GM18511 (cell line): ENCODE measurements at regions not wholly inside any gene's neighbourhood (a gene's known extent, or its start where the extent isn't known, plus 50 kb on each side); places are given as distances from the start of the nearest gene placed in this dataset.

Source experiments
- ATAC-seq: cut with Tn5 transposase; IDR thresholded peaks from one replicate; pipeline ENCODE4 v1.9.1; 2021; ENCODE audit warnings: mild to moderate bottlenecking, moderate library complexity; ENCODE audit not compliant: unreplicated experiment

- ATAC-seq, result no peak
These were observed 941.0 kb downstream of the KCNJ2 start for GRCh38 chr17:71110326-71110725.

- no peak for ATAC-seq
These were observed 942.1 kb downstream of the KCNJ2 start for GRCh38 chr17:71111460-71111859.

- ATAC-seq, result no peak
These were observed 942.6 kb downstream of the KCNJ2 start for GRCh38 chr17:71111934-71112333.

- no peak for ATAC-seq
These were observed 944.0 kb downstream of the KCNJ2 start for GRCh38 chr17:71113347-71113746.

GRCh38 chr17:71114911-71115668 lies 945.8 kb downstream of the KCNJ2 start:
- ATAC-seq, result no peak

GRCh38 chr17:71115669-71115972 lies 946.3 kb downstream of the KCNJ2 start:
- no peak for ATAC-seq

- ATAC-seq, result no peak
These were observed 948.1 kb downstream of the KCNJ2 start for GRCh38 chr17:71117466-71117865.

- no peak for ATAC-seq
These were observed 948.7 kb downstream of the KCNJ2 start for GRCh38 chr17:71118039-71118438.

GRCh38 chr17:71127416-71127815 lies 958.1 kb downstream of the KCNJ2 start:
- no peak for ATAC-seq

GRCh38 chr17:71142333-71142732 lies 973.0 kb downstream of the KCNJ2 start:
- no peak for ATAC-seq

GRCh38 chr17:71145486-71145885 lies 975.3 kb upstream of the SOX9 start:
- no peak for ATAC-seq

GRCh38 chr17:71147906-71148305 lies 972.9 kb upstream of the SOX9 start:
- no peak for ATAC-seq

GRCh38 chr17:71149607-71150006 lies 971.2 kb upstream of the SOX9 start:
- no peak for ATAC-seq

- no peak for ATAC-seq
These were observed 963.5 kb upstream of the SOX9 start for GRCh38 chr17:71157297-71157696.

GRCh38 chr17:71158437-71158836 lies 962.4 kb upstream of the SOX9 start:
- no peak for ATAC-seq

GRCh38 chr17:71163121-71163812 lies 957.6 kb upstream of the SOX9 start:
- ATAC-seq, result no peak

GRCh38 chr17:71163813-71164122 lies 957.1 kb upstream of the SOX9 start:
- ATAC-seq, result no peak

GRCh38 chr17:71164561-71164960 lies 956.3 kb upstream of the SOX9 start:
- no peak for ATAC-seq

GRCh38 chr17:71166311-71166710 lies 954.5 kb upstream of the SOX9 start:
- no peak for ATAC-seq

- ATAC-seq, result no peak
These were observed 952.6 kb upstream of the SOX9 start for GRCh38 chr17:71168053-71168741.

GRCh38 chr17:71170070-71170469 lies 950.8 kb upstream of the SOX9 start:
- no peak for ATAC-seq

GRCh38 chr17:71171270-71171669 lies 949.5 kb upstream of the SOX9 start:
- no peak for ATAC-seq
